GM12874 (cell line): ENCODE measurements at regions not wholly inside any gene's neighbourhood (a gene's known extent, or its start where the extent isn't known, plus 50 kb on each side); places are given as distances from the start of the nearest gene placed in this dataset.

Experiments used
- TF ChIP-seq, protein P1 (sequence below): IDR thresholded peaks from 2 replicates; pipeline ENCODE4 v1.5.1; 2011; ENCODE audit warnings: low read depth, mild to moderate bottlenecking, control low read depth, low read length, moderate library complexity; ENCODE audit not compliant: insufficient read depth

DNA sequence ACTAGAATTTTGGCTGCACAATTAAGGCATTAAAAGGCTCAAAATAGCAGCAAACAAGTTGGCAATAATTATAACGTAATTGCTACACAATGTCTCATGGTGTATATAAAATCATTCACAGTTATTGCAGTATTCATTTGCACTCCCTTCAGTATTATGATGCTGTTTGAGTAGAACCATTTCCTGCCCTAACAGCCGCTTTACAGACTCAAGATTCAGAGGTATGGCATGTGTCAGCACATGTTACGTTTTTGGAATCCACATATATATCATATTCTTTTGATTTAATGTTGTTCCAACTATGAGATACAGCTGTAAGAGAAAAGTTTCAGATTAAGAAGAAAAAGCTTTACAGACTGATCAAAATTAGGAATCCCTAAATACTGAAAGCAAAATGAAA, 56.3 kb upstream of the NCKAP5 start:
- TF ChIP-seq, protein P1, sequence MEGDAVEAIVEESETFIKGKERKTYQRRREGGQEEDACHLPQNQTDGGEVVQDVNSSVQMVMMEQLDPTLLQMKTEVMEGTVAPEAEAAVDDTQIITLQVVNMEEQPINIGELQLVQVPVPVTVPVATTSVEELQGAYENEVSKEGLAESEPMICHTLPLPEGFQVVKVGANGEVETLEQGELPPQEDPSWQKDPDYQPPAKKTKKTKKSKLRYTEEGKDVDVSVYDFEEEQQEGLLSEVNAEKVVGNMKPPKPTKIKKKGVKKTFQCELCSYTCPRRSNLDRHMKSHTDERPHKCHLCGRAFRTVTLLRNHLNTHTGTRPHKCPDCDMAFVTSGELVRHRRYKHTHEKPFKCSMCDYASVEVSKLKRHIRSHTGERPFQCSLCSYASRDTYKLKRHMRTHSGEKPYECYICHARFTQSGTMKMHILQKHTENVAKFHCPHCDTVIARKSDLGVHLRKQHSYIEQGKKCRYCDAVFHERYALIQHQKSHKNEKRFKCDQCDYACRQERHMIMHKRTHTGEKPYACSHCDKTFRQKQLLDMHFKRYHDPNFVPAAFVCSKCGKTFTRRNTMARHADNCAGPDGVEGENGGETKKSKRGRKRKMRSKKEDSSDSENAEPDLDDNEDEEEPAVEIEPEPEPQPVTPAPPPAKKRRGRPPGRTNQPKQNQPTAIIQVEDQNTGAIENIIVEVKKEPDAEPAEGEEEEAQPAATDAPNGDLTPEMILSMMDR: no peak

DNA sequence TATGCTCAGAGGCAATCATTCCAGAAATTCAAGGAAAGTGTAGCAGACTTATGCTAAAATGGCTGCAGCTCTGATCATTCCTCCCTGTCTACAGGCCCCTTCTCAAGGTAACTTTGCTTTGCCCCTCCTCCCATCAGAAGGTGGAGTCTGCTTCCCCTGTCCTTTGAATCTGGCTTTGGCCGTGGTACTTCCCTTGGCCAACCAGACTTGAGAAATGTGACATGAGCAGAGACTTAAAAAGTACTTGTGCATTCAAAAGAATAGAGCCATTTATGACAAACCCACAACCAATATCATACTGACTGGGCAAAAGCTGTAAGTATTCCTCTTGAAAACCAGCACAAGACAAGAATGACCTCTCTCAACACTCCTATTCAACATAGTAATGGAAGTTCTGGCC, 59.5 kb upstream of the NCKAP5 start:
- TF ChIP-seq, protein P1: no peak

DNA sequence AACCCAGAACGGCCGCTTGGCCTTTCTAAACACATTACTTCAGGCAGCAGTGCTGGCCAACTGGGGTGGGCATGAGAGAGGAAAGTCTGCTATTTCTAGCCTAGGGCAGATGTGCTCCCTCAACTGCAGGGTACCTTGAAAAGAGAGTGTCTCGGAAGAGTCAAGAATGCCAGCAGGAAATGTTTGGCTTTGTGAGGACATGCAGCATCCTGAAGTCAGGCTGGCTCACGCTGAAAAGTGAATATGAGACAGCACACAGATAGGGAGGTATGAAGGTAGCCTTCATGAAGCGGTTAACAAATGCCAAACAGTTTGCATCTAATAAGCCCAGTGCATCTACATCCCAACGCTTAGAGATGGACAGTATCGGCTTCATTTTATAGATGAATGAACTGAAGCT, 65.0 kb upstream of the NCKAP5 start:
- TF ChIP-seq, protein P1: no peak

DNA sequence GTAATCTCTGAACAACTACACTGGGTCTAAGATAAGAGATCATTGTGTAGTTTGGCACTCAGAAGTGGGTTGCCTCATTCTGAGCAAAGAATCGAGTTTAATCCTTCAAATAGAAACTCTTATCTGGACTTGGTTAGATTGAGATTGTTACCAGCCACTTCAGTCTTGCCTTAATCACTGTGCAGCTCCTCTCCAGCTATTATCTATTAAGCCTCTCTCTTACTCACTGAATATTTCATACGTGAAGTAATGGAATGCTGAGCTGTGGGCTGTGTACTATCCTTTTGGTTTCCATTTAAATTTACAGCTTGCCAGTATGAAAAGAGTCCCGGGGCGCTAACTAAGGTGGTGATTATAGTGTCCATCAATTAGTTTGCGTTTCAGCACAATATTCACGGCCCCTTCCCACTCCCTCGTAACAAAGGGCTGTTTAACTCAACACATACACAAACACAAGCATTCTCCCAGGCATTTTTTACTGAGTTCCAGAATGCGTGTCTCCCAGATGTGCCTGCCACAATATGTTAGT, 65.7 kb upstream of the NCKAP5 start:
- TF ChIP-seq, protein P1: no peak

DNA sequence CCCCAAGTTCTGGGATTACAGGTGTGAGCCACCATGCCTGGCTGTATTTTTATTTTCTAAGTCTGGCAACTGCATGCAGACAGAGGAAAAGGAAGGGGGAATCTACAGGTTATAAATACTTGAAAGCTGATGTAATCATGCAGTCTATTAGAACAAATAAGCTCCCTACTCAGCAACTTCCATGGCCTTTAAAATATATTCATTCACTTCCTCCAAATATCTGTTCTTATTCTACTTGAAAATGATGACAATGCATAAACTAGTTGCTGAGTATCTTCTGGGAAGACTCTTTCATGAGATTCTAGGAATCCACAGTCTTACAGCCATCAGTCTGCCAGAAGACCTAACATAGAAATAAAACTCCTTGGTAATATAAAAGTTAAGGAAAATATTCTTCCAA, 66.9 kb upstream of the NCKAP5 start:
- TF ChIP-seq, protein P1: no peak

DNA sequence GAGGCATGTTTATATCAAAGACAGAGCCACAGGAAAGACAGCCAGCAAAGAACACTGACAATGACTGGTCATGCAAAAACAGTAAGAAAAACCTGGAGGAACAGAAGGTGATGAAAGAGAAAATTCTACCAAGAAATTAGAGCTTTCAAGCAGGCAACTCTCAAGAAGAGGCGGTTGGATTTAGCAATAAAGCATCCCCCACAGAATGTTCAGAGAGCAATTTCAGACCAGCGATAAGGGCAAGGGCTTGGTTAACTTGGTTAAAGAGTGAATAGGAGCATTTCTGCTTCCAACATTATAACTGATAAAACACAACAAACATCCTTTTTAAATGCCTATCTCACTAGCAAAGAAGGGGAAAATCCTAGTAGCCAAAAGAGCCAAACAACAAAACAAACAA, 68.0 kb upstream of the NCKAP5 start:
- TF ChIP-seq, protein P1: no peak

DNA sequence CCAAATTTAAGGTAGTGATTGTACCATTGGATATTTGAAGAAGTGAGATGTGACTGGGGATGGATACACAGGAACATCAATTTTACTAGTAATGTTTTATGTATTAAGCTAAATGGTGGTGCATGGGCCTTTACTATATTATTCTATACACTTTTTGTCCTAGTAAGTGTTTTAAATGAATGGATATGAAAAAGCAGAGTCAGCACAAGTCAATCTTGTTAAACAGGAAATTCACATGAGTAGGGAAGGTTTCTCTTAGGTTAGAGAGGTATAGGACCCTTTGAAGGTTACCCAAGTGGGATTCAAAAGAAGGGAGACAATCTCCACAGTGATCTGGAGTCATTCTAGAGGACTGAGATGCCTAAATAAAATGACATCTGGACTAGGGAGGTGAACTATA, 71.8 kb upstream of the NCKAP5 start:
- TF ChIP-seq, protein P1: no peak
